Activated naive CD4-positive, alpha-beta T cell treated with anti-CD3 and anti-CD28 coated beads, Interleukin-2, amount 10 ng/mL, durations not matched to agents 7 days and 5 days (primary cell): ENCODE measurements at regions not wholly inside any gene's neighbourhood (a gene's known extent, or its start where the extent isn't known, plus 50 kb on each side); places are given as distances from the start of the nearest gene placed in this dataset.

Source experiments
- CTCF ChIA-PET: fragments of 350-600 bp; sonication (Branson Sonifier 250); formaldehyde crosslinking; loops from one replicate; lab custom pipeline; 2021; ENCODE audit warnings: antibody characterized with exemption; lab: Charles Lee
- DNase-seq: peaks from one replicate; pipeline ENCODE4 v3.0.0-alpha.2; 2020
- H3K27ac Mint-ChIP-seq: one replicate; pipeline ENCODE4 v1.8.0; 2021; ENCODE audit warnings: mild to moderate bottlenecking, moderate library complexity, mixed read lengths
- H3K27me3 Mint-ChIP-seq: one replicate; pipeline ENCODE4 v1.8.0; 2021; ENCODE audit warnings: mild to moderate bottlenecking, mixed read lengths
- H3K36me3 Mint-ChIP-seq: one replicate; pipeline ENCODE4 v1.8.0; 2021; ENCODE audit warnings: mixed read lengths
- H3K4me1 Mint-ChIP-seq: one replicate; pipeline ENCODE4 v1.8.0; 2021; ENCODE audit warnings: mixed read lengths
- H3K4me3 Mint-ChIP-seq: one replicate; pipeline ENCODE4 v1.8.0; 2021; ENCODE audit warnings: mild to moderate bottlenecking, moderate library complexity, mixed read lengths
- H3K9me3 Mint-ChIP-seq: one replicate; pipeline ENCODE4 v1.8.0; 2021; ENCODE audit warnings: mixed read lengths

- no peaks in the 10 kb centered on the region for H3K36me3 Mint-ChIP-seq
- H3K27me3 Mint-ChIP-seq, result no peaks in the 10 kb centered on the region
- CTCF ChIA-PET, result no interaction called here
- no peak overlapping the region for H3K4me3 Mint-ChIP-seq
- no peak overlapping the region for H3K27ac Mint-ChIP-seq
- no peak for DNase-seq
- H3K4me1 Mint-ChIP-seq, result no peaks in the 10 kb centered on the region
- H3K9me3 Mint-ChIP-seq, result peaks cover 4% of the 10 kb centered on the region
Observed at GRCh38 chr7:19401461-19401860, 256.2 kb upstream of the FERD3L start.

GRCh38 chr7:19400758-19401254 is 255.6 kb upstream of the FERD3L start:
- Mint-ChIP-seq H3K4me3 (no peak overlapping the region), H3K36me3 (no peaks in the 10 kb centered on the region), H3K4me1 (no peaks in the 10 kb centered on the region), H3K27ac (no peak overlapping the region), H3K27me3 (no peaks in the 10 kb centered on the region), H3K9me3 (peaks cover 4% of the 10 kb centered on the region)
- CTCF ChIA-PET, result no interaction called here
- DNase-seq, result no peak

DNA sequence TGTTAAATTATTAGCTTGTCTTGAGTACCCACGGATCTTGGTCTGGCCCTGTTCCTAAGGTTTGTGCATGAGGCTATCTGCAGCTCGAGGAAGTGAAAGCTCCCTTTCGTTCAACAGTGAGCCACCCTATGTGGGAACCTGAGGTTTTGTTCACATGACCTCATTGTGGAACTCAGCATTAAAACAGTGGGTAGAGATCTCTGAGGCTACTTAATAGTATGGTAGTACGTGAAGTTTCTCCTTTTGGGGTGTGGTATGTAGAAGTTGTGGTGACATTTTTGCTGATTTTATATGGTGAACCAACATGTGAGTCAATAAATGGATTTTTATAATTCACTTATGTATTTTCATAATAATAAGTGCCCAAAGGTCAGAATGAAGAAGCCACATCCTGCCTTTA is 252.7 kb upstream of the FERD3L start:
- Mint-ChIP-seq H3K27ac (no peak overlapping the region), H3K4me1 (no peaks in the 10 kb centered on the region), H3K9me3 (peaks cover 4% of the 10 kb centered on the region), H3K4me3 (no peak overlapping the region), H3K36me3 (no peaks in the 10 kb centered on the region), H3K27me3 (no peaks in the 10 kb centered on the region)
- DNase-seq, result no peak
- CTCF ChIA-PET, result no interaction called here

DNA sequence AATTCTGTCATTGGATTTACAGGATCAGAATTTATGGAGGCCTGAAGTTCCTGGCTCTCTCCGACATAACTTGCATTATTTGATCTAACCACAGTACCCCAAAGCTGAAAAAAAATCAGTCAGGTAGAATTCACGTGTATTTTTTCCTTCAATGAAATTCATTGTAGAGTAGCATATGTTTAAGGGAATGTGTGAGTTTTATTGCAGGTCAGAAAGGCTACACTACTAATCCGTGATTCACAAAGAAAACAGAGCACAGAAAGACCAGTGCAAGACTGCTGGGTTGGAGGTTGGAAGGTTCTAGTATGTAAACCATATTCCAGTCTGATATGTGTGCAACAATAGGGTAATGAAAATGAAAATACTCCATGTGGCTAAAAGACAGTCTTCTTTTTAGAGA is 247.0 kb upstream of the FERD3L start:
- no peak overlapping the region for H3K27ac Mint-ChIP-seq
- H3K36me3 Mint-ChIP-seq, result no peaks in the 10 kb centered on the region
- no peak for DNase-seq
- no peaks in the 10 kb centered on the region for H3K27me3 Mint-ChIP-seq
- no peaks in the 10 kb centered on the region for H3K4me1 Mint-ChIP-seq
- H3K4me3 Mint-ChIP-seq, result no peak overlapping the region
- CTCF ChIA-PET, result interaction anchor here (0.6 kb wide), 1 partner anchor 255 kb away, joined by 3 read pairs; no protein-coding TSS in a partner anchor
- H3K9me3 Mint-ChIP-seq, result peaks cover 4% of the 10 kb centered on the region

DNA sequence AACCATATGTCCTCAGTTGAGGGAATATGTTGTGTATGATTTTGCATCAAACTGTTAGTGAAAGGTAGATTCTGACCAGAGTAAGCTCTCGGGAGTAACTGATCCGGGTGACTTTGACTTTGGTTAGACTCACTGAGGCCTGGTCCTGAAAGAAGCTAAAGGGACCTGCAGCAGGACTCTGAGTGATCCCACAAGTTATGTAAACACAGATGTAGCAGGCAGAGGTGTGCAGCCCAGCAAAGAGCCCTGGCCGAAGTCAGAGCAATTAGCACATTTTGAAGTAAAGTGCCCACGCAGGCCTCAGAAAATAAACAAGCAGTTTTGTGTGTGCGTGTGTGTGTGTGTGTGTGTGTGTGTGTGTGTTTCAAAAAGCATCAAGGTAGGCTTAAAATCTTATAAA is 245.6 kb upstream of the FERD3L start:
- DNase-seq, result no peak
- Mint-ChIP-seq H3K27me3 (no peaks in the 10 kb centered on the region), H3K4me3 (no peak overlapping the region), H3K27ac (no peak overlapping the region), H3K36me3 (no peaks in the 10 kb centered on the region), H3K9me3 (peaks cover 4% of the 10 kb centered on the region), H3K4me1 (no peaks in the 10 kb centered on the region)
- CTCF ChIA-PET, result no interaction called here

GRCh38 chr7:19381321-19381720 is 236.1 kb upstream of the FERD3L start:
- H3K4me3 Mint-ChIP-seq, result no peak overlapping the region
- CTCF ChIA-PET, result no interaction called here
- H3K27me3 Mint-ChIP-seq, result no peaks in the 10 kb centered on the region
- peaks cover 5% of the 10 kb centered on the region for H3K9me3 Mint-ChIP-seq
- no peak overlapping the region for H3K27ac Mint-ChIP-seq
- no peak for DNase-seq
- no peaks in the 10 kb centered on the region for H3K4me1 Mint-ChIP-seq
- no peaks in the 10 kb centered on the region for H3K36me3 Mint-ChIP-seq

GRCh38 chr7:19378345-19378714 is 233.1 kb upstream of the FERD3L start:
- peaks cover 7% of the 10 kb centered on the region for H3K9me3 Mint-ChIP-seq
- H3K4me3 Mint-ChIP-seq, result no peak overlapping the region
- H3K4me1 Mint-ChIP-seq, result no peaks in the 10 kb centered on the region
- no peak for DNase-seq
- H3K27ac Mint-ChIP-seq, result no peak overlapping the region
- no peaks in the 10 kb centered on the region for H3K36me3 Mint-ChIP-seq
- CTCF ChIA-PET, result no interaction called here
- H3K27me3 Mint-ChIP-seq, result no peaks in the 10 kb centered on the region

DNA sequence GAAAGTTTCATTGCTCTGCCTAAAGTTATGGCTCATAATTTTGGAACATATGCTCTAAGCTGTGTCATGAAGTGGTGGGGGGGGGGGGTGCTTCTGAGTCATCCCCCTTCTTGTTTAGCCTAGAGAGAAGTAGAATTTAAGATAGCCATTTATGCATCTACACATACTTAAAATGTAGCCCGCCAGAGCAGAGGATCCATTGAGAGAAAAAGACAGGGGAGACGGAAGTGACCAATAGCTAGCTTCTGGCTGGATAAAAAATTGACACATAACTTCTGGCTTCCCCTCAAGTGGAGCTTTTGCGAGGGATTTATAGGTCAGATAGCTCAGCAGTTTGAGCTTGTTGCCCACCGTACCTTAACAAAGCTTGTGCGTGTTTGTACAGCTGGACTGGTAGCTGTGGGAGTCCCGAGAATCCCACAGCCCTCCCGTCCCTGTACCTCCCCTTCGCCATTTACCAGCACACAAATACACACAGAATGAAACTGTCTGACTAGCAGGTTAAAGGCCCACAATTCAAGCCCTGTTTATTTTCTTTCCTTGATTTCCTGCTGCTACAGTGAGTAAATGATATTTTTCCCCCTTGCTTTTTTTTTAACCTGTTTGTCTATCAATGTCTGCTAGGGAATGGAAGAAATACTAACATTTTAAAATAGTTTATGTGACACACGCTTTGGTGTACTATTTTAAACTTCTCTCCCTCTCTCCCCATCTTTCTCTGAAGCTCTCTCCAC is 232.6 kb upstream of the FERD3L start:
- CTCF ChIA-PET, result no interaction called here
- H3K36me3 Mint-ChIP-seq, result no peaks in the 10 kb centered on the region

DNA sequence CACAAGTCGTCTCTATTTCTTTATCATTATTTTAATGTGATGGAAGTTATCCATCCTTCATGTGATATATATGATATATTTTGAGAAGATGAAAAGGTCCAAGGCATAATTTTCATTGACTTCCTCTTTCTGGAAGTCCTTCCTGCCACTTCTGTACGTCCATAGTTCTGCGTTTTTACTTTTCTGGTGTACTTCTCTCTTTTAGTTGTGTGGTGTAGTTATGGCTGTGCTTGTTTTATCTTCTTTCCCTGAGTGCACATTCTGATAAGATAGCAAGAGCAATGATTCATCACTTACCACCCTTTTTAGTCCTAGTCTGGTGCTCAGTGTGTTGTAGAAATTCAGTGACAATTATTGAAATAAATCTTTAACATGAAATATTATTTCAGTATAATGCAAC is 231.3 kb upstream of the FERD3L start:
- no peaks in the 10 kb centered on the region for H3K4me1 Mint-ChIP-seq
- H3K27ac Mint-ChIP-seq, result no peak overlapping the region
- H3K36me3 Mint-ChIP-seq, result no peaks in the 10 kb centered on the region
- H3K27me3 Mint-ChIP-seq, result no peaks in the 10 kb centered on the region
- no peak for DNase-seq
- H3K4me3 Mint-ChIP-seq, result no peak overlapping the region
- CTCF ChIA-PET, result no interaction called here
- H3K9me3 Mint-ChIP-seq, result peaks cover 7% of the 10 kb centered on the region

More for the DNA sequence above, 232.6 kb upstream of the FERD3L start:
- H3K4me1 Mint-ChIP-seq, result no peaks in the 10 kb centered on the region
- no peak overlapping the region for H3K27ac Mint-ChIP-seq
- peaks cover 7% of the 10 kb centered on the region for H3K9me3 Mint-ChIP-seq
- no peak overlapping the region for H3K4me3 Mint-ChIP-seq
- no peaks in the 10 kb centered on the region for H3K27me3 Mint-ChIP-seq
- DNase-seq, result no peak

DNA sequence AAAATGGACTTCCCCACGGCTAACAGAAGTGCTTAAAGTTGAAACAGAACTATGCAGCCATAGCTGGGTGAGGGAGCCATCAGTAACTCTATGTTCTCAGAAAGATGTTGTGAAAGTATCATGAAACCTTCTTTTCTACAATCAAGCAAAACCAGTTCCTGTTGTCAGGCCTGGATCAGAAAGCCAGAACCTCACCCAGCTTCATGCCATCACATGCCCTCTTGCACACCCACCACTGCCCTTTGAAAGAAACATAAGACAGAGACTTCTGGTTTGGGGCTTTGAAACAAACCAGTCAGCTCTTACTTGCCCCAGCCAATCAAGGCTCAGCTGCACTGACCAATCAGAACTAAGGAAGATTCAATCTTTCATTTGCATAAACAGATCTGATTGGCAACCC is 230.8 kb upstream of the FERD3L start:
- Mint-ChIP-seq H3K27ac (no peak overlapping the region), H3K4me1 (no peaks in the 10 kb centered on the region), H3K4me3 (no peak overlapping the region), H3K9me3 (peaks cover 7% of the 10 kb centered on the region), H3K27me3 (no peaks in the 10 kb centered on the region), H3K36me3 (no peaks in the 10 kb centered on the region)
- no peak for DNase-seq
- CTCF ChIA-PET, result no interaction called here

DNA sequence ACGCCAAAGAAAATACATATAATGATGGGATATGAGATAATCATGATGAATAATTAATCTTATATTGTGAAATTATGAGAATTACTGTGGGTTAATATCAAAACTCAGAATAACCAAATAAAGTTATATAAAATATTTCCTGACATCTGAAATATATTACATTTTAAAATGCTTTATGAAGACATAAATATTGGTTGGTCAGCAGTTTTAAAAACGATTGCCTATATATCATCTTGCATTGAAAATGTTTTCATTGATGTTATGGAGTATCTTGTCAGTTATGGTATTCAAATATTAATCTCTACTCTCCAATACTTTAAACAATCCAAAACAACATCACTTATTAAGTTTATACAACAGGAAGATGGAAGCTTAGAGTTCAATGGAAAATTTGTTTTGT is 228.1 kb upstream of the FERD3L start:
- no peaks in the 10 kb centered on the region for H3K36me3 Mint-ChIP-seq
- no peaks in the 10 kb centered on the region for H3K4me1 Mint-ChIP-seq
- DNase-seq, result no peak
- no peak overlapping the region for H3K27ac Mint-ChIP-seq
- no peak overlapping the region for H3K4me3 Mint-ChIP-seq
- CTCF ChIA-PET, result no interaction called here
- no peaks in the 10 kb centered on the region for H3K27me3 Mint-ChIP-seq
- H3K9me3 Mint-ChIP-seq, result peaks cover 7% of the 10 kb centered on the region

- Mint-ChIP-seq H3K27me3 (no peaks in the 10 kb centered on the region), H3K4me1 (no peaks in the 10 kb centered on the region), H3K9me3 (peaks cover 2% of the 10 kb centered on the region), H3K27ac (no peak overlapping the region), H3K36me3 (no peaks in the 10 kb centered on the region), H3K4me3 (no peak overlapping the region)
- no peak for DNase-seq
- CTCF ChIA-PET, result no interaction called here
Observed at GRCh38 chr7:19369806-19370205, 224.6 kb upstream of the FERD3L start.

DNA sequence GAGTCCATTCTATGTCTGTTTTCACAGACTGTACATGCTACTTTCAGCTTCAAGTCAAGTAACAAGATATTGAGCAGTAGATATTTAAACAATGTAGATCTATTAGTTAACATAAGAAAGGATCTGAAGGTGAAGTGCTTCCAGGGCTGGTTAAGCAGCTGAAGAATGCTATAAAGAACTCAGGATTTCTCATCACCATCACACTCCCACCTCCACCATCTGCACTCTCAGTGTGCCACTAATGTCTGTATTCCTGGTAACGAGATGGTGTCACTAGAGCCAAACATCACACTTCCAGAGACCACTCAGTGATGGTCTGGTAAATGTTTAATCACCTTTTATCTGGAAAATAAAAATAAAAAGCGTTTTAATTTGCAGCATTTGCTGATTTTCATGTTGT is 224.0 kb upstream of the FERD3L start:
- CTCF ChIA-PET, result no interaction called here
- Mint-ChIP-seq H3K9me3 (peaks cover 1% of the 10 kb centered on the region), H3K4me1 (no peaks in the 10 kb centered on the region), H3K4me3 (no peak overlapping the region), H3K36me3 (no peaks in the 10 kb centered on the region), H3K27me3 (no peaks in the 10 kb centered on the region), H3K27ac (no peak overlapping the region)
- DNase-seq, result no peak

- H3K9me3 Mint-ChIP-seq, result no peaks in the 10 kb centered on the region
- H3K4me3 Mint-ChIP-seq, result no peak overlapping the region
- CTCF ChIA-PET, result no interaction called here
Observed at GRCh38 chr7:19368491-19368925, 223.3 kb upstream of the FERD3L start.

GRCh38 chr7:19364950-19365349 is 219.7 kb upstream of the FERD3L start:
- CTCF ChIA-PET, result no interaction called here
- Mint-ChIP-seq H3K36me3 (no peaks in the 10 kb centered on the region), H3K4me1 (no peaks in the 10 kb centered on the region), H3K27me3 (no peaks in the 10 kb centered on the region), H3K4me3 (no peak overlapping the region), H3K9me3 (no peaks in the 10 kb centered on the region), H3K27ac (no peak overlapping the region)
- DNase-seq, result no peak

More at GRCh38 chr7:19368491-19368925, 223.3 kb upstream of the FERD3L start:
- Mint-ChIP-seq H3K27me3 (no peaks in the 10 kb centered on the region), H3K4me1 (no peaks in the 10 kb centered on the region), H3K27ac (no peak overlapping the region), H3K36me3 (no peaks in the 10 kb centered on the region)
- DNase-seq, result no peak
